NCI-H82 treated with DMSO at 0.1 percent for 48 hours (cell line): ENCODE measurements at regions not wholly inside any gene's neighbourhood (a gene's known extent, or its start where the extent isn't known, plus 50 kb on each side); places are given as distances from the start of the nearest gene placed in this dataset.
"Not testable (repeated sequence)": the region's sequence is repeated elsewhere in the genome, so short reads cannot be mapped to it uniquely, and the experiment has no call there.

Experiments used
- DNase-seq: peaks from one replicate; lab custom pipeline; 2025; ENCODE audit not compliant: unreplicated experiment; lab: John Stamatoyannopoulos, UW

DNA sequence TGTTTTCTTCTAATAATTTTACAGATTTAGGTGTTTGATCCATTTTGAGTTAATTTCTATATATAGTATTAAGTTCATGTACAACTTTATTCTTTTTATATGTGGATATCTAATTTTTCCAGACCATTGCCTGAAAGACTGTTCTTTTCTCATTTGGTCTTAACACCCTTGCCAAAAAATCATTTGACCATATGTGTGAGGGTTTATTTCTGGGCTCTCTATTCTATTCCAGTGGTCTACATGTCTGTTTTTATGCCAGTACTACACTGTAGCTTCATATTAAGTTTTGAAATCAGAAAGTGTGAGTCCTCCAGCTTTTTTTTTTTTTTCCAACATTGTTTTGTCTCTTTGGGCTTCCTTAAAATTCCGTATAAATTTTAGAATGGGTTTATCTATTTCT, 554.1 kb downstream of the KCNH5 start:
- DNase-seq, result no peak

GRCh38 chr14:62497708-62498107, 547.5 kb downstream of the KCNH5 start:
- no peak for DNase-seq

DNA sequence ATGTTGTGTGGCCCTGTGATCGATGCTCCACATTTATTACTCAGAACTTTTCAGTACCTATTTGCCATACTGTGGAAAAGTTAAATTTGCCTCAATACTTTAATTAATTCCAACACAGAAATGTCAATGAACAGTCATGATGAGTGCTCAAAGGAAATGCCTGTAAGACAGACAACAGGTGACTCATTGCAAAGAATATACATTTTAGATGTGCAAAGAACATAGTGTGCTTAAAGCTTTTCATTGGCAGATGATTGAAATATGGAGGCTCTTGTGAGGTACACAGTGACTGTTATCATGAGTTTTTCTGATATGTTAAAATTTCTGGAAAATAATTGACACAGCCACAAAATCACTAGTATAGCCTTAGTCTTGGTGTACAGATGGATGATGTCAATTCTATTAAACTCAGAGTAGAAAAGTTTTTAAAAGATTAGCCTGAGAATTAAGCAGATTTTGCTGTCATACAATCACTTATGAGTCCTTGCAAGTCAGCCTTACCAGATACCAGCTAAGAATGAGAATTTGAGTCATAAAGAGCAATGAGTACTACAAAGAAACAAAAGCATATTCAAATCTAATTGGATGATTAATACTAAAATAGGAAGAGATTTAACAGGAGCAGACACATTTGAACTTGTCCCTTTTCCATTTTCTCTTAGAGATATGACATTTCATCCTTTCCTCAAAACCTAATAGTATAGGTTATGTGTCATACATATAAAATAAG, 544.1 kb downstream of the KCNH5 start:
- DNase-seq, result no peak

DNA sequence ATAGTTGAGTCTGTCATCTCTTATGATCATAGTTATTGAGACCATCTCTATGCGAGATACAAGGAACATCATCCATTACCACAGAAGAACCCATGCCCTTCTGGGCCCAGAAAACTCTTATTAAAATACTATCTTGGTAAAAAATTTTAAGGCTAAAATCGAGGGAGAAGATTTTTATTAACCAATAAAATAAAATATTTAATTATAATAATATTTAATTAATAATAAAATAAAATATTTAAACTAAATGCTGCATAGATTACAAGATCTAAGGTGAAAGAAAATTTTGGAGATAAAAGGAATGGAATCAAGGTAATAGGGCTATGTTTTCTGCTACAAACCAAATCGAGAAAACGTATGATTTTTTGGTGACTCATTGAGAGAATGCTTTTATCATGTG, 540.2 kb downstream of the KCNH5 start:
- no peak for DNase-seq

GRCh38 chr14:62521309-62521708, 523.9 kb downstream of the KCNH5 start:
- not testable (repeated sequence) for DNase-seq

GRCh38 chr14:62528296-62528695, 517.0 kb downstream of the KCNH5 start:
- DNase-seq, result no peak

DNA sequence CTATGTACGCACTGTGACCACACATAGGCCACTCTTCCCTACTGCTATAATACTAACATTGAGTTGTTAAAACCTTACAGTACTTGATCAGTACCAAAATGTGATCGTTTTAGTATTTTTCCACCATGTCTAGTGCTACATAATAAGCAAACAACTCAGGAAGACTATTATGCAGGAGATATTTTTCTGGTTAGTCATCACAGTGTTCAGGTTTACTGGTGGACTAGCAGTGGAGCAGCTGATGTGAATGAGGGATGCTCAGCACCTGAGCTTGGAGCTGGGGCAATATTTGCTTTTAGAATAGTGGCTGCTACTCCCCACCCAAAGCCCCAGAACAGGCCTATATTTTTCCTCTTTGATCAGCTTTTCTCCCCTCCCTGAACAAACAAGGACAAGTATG, 513.1 kb downstream of the KCNH5 start:
- no peak for DNase-seq

- DNase-seq, result no peak
Observed at GRCh38 chr14:62546862-62547474, 498.3 kb downstream of the KCNH5 start.

DNA sequence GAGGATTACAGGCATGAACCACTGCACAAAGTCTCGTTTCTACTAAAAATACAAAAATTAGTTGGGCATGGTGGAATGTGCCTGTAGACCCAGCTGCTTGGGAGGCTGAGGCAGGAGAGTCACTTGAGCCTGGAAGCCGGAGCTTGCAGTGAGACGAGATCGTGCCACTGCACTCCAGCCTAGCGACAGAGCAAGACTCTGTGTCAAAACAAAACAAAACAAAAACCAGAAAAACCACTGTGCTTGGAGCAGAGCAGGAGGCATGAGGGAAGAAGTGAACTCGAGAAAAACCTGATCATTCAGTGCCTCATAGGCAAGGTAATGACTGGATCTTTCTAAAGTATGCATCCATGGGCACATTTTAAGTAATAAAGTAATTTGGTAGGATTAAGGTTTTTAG, 487.8 kb downstream of the KCNH5 start:
- no peak for DNase-seq

DNA sequence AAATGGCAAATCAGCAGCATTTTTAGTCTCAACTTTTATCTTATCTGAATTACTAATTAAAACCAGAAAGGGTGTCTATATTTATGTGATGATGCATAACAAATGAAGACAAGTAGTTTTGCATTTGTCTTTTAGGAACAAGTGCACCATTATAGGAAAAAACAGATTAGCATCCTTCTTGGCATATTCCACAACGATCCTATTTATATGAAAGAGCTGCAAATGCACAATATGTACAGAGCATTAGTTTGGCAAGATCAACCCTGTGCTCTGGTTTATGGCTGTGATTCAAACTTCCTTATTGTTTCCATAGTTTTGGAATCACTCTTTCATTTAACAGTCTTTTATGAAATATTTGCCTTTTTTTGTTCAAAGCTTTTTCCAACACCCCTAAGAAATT, 486.8 kb downstream of the KCNH5 start:
- DNase-seq, result no peak

GRCh38 chr14:62585247-62585646, 460.0 kb downstream of the KCNH5 start:
- no peak for DNase-seq

DNA sequence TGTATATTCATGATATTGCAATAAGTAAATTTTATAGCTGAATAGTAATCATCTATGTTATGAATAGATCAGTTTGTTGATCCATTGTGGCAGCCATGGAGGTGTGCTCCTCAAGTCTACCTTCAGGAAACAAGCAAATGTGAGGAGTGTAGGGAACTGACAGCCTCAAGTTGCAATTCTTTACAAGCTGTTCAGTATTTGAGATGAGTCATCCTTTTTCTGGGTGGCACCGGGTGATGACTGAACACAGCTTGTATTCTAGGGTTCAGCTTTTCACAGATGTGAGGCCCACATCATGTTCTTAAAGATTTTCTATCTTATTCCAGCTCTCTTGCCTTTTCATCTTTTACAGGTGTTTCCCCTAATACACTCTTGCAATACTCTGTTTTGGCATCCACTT, 452.4 kb downstream of the KCNH5 start:
- DNase-seq, result no peak

DNA sequence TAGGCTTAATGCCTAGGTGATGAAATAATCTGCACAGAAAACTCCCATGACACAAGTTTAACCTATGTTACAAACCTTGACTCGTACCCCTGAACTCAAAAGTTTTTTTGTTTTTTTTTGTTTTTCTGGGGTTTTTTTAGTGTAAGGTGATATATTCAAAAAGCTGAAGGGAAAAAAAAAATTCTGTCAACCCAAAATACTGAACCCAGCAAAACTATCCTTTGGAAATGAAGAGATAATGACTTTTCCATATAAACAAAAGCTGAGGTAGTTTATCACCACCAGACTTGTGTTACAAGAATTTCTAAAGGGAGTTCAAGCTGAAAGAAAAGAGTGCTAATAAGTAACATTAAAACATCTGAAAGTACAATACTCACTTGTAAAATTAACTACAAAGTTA, 448.1 kb downstream of the KCNH5 start:
- DNase-seq, result no peak

- no peak for DNase-seq
Observed at GRCh38 chr14:62599616-62600385, 445.5 kb downstream of the KCNH5 start.

DNA sequence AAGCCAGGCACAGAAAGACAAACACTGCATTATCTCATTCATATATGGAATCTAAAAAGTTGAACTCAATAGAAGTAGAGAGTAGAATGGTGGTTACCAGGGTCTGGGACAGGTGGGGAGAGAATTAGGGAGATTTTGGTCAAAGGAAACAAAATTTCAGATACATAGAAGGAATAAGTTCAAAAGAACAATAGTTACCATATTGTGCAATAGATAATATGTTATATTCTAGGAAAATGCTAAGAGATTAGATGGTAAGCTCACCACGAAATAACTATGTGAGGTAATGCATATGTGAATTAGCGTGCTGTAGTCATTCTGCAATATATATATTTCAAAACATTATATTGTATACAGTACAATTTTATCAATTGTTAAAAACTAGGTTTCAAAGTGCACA, 442.5 kb downstream of the KCNH5 start:
- DNase-seq, result no peak

DNA sequence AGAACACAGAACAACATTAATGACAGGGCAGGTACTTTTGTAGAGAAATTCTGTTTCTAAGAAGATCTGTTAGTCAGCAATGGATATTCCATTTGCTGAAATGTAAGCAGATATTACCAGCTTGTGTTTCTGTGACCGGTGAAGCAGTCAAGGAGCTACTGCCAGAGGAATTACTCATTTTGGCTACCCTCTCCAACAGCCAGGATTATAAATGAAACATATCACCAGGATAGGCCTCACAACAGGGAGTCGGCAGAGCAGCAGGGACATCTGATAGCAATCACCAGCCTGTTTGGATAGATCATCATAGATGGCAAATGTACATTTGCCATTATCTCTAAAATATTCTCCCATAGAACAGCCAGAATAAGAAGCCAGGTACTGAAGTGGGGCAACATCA, 440.7 kb downstream of the KCNH5 start:
- no peak for DNase-seq

GRCh38 chr14:62614122-62614521, 431.1 kb downstream of the KCNH5 start:
- DNase-seq, result peak; percentile 94

GRCh38 chr14:62616668-62617067, 428.6 kb downstream of the KCNH5 start:
- no peak for DNase-seq

- no peak for DNase-seq
Observed at GRCh38 chr14:62626416-62626815, 418.8 kb downstream of the KCNH5 start.

DNA sequence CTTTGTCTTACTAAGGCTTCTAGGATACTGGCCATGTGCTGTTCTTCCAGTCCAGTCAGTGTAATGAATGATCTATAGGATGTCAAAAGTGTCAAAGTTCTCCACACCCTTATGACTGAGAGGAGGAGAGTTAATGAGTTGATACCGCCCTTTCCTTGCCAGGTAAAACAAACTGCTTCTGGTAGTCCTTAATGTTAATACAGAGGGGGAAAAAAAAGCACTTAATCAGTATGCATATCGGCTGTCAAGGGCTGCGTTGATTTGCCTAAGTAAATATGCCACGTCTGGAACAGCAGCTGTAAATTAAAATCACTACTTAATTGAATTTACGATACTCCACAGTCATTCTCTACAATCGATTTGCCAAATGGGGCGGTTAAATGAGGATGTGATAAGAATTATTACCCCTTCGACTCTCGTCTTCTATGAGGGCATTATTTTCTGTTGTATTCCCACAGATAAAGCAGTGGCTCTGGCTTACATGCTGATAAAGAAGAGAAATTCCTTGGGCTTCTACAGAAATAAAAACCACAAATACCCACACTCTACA, 416.0 kb downstream of the KCNH5 start:
- no peak for DNase-seq

GRCh38 chr14:62631176-62631575, 414.1 kb downstream of the KCNH5 start:
- no peak for DNase-seq

- no peak for DNase-seq
Observed at GRCh38 chr14:62632771-62633170, 412.5 kb downstream of the KCNH5 start.
